Activated T-cell treated with anti-CD3 and anti-CD28 coated beads, Interleukin-2, amount 50 U/mL, for 24 hours (primary cell): ENCODE measurements at regions not wholly inside any gene's neighbourhood (a gene's known extent, or its start where the extent isn't known, plus 50 kb on each side); places are given as distances from the start of the nearest gene placed in this dataset.

Source experiments
- DNase-seq: peaks from one replicate; pipeline ENCODE4 v3.0.0-alpha.2; 2020
- H3K27ac Mint-ChIP-seq: 2 replicates; pipeline ENCODE4 v1.8.0; 2020; ENCODE audit warnings: mild to moderate bottlenecking, mixed read lengths
- H3K27me3 Mint-ChIP-seq: 2 replicates; pipeline ENCODE4 v1.8.0; 2020; ENCODE audit warnings: mixed read lengths
- H3K36me3 Mint-ChIP-seq: 2 replicates; pipeline ENCODE4 v1.8.0; 2020; ENCODE audit warnings: low read depth, mixed read lengths
- H3K4me1 Mint-ChIP-seq: 2 replicates; pipeline ENCODE4 v1.8.0; 2020; ENCODE audit warnings: low read depth, mixed read lengths
- H3K4me3 Mint-ChIP-seq: 2 replicates; pipeline ENCODE4 v1.8.0; 2020; ENCODE audit warnings: mild to moderate bottlenecking, moderate library complexity, mixed read lengths
- H3K9me3 Mint-ChIP-seq: 2 replicates; pipeline ENCODE4 v1.8.0; 2020; ENCODE audit warnings: mixed read lengths

DNA sequence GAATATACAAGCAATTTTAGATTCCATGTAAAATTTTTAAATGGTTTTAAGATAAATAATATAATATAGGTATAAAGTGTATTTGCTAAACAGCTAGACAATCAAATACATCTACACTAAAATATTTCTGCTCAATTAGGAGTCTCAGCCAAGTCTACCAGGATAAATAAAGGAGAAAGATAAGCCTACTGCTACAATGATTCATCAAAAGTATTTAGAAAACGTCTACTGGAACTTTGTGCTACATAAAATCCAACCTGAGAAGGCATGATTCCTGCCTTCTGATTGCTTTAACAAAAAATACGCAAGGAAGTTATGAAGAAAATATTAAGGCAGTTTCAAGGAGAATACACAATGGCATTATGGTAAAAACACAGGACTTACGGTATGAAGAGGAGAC is 570.6 kb downstream of the EFNA5 start:
- peaks cover 6% of the 10 kb centered on the region for H3K9me3 Mint-ChIP-seq
- DNase-seq, result no peak
- H3K4me3 Mint-ChIP-seq, result no peak overlapping the region
- no peaks in the 10 kb centered on the region for H3K27me3 Mint-ChIP-seq
- no peak overlapping the region for H3K27ac Mint-ChIP-seq
- no peaks in the 10 kb centered on the region for H3K4me1 Mint-ChIP-seq
- no peaks in the 10 kb centered on the region for H3K36me3 Mint-ChIP-seq

GRCh38 chr5:107099506-107099905 is 571.2 kb downstream of the EFNA5 start:
- Mint-ChIP-seq H3K27ac (no peak overlapping the region), H3K4me3 (no peak overlapping the region), H3K27me3 (no peaks in the 10 kb centered on the region), H3K9me3 (peaks cover 6% of the 10 kb centered on the region), H3K36me3 (no peaks in the 10 kb centered on the region), H3K4me1 (no peaks in the 10 kb centered on the region)
- no peak for DNase-seq

DNA sequence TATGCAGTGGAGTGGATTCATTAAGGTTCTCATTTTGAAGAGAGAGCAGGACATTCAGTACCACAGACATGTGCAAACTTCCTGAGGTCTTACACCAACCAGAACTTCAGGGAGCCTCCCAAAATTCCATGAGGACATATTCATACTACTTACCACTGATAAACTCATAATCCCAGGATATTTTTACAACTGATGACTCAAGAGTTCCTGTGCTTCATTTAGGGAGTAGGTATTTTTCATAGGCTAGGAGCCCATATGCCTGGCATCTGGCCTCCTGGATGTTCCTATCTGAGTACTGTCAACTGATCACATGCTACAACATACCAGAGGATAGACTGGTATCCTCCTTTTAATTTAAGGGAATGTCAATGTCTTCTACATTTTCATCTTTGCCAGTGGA is 578.0 kb downstream of the EFNA5 start:
- Mint-ChIP-seq H3K9me3 (peaks cover 5% of the 10 kb centered on the region), H3K4me1 (no peaks in the 10 kb centered on the region), H3K36me3 (no peaks in the 10 kb centered on the region), H3K4me3 (no peak overlapping the region), H3K27me3 (no peaks in the 10 kb centered on the region), H3K27ac (no peak overlapping the region)
- DNase-seq, result no peak

DNA sequence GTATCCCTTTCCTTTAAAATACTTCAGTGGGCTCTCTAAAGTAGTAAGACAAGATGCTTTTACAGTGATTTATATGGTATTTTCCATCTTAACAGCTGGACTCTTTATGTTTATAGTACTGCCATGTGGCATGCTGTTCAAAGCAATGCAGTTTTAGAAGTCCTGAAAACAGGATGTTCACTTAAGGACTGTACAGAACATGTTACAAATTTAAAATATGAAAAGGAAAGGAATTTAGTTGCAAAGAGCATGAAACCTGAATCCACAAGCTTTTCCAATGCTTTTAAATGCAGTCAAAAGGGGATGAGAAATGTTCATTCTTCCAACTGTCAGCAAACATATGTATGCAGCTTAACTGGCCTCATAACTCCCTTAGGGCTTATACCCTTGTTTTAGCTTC is 580.2 kb downstream of the EFNA5 start:
- H3K27me3 Mint-ChIP-seq, result no peaks in the 10 kb centered on the region
- peaks cover 5% of the 10 kb centered on the region for H3K9me3 Mint-ChIP-seq
- no peak overlapping the region for H3K27ac Mint-ChIP-seq
- H3K4me1 Mint-ChIP-seq, result no peaks in the 10 kb centered on the region
- H3K36me3 Mint-ChIP-seq, result no peaks in the 10 kb centered on the region
- DNase-seq, result no peak
- H3K4me3 Mint-ChIP-seq, result no peak overlapping the region

DNA sequence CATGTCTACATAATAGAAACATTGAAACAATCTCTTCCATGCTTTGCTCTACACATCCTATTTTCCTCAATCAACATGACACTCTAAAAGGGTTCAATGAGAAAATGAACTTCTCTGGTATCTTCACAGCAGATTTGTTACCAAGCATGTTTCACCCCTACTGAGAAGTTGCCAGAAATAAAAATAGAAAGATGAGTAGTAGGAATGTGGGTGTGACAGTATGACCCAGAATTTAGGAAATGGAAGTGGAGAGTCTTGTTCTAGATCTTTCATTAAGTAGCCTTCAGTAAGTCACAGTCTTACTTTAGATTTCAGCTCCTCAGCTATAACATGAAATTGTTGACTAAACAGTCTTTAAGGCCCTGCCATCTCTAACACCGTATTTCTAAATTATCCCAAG is 581.8 kb downstream of the EFNA5 start:
- Mint-ChIP-seq H3K4me1 (no peaks in the 10 kb centered on the region), H3K27ac (no peak overlapping the region), H3K9me3 (peaks cover 6% of the 10 kb centered on the region), H3K4me3 (no peak overlapping the region), H3K27me3 (no peaks in the 10 kb centered on the region), H3K36me3 (no peaks in the 10 kb centered on the region)
- no peak for DNase-seq

DNA sequence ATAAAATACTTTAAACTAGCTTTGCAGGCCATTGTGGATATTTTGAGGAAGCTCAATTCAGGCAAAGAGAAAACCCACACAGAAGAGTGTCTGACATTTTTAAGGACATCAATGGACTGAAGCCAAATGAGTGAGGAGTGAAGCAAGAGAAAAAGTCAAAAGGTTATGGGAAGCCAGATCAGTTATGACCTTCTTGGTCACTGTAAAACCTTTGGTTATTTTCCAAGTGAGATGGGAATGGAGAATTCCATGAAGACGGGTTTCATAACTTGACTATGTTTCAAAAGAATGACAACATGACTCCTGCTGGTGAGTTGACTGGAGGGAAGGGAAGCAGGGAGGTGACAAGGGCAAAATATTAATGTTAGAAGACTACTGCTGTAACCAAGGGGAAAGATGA is 585.2 kb downstream of the EFNA5 start:
- no peaks in the 10 kb centered on the region for H3K4me1 Mint-ChIP-seq
- H3K9me3 Mint-ChIP-seq, result peaks cover 2% of the 10 kb centered on the region
- no peak for DNase-seq
- no peaks in the 10 kb centered on the region for H3K27me3 Mint-ChIP-seq
- H3K4me3 Mint-ChIP-seq, result no peak overlapping the region
- no peaks in the 10 kb centered on the region for H3K36me3 Mint-ChIP-seq
- H3K27ac Mint-ChIP-seq, result no peak overlapping the region

- no peak overlapping the region for H3K4me3 Mint-ChIP-seq
- H3K27me3 Mint-ChIP-seq, result no peaks in the 10 kb centered on the region
- no peak overlapping the region for H3K27ac Mint-ChIP-seq
- peaks cover 8% of the 10 kb centered on the region for H3K9me3 Mint-ChIP-seq
- DNase-seq, result no peak
- H3K36me3 Mint-ChIP-seq, result no peaks in the 10 kb centered on the region
- H3K4me1 Mint-ChIP-seq, result no peaks in the 10 kb centered on the region
Observed at GRCh38 chr5:107074996-107075395, 595.7 kb downstream of the EFNA5 start.

- no peak overlapping the region for H3K27ac Mint-ChIP-seq
- H3K27me3 Mint-ChIP-seq, result no peaks in the 10 kb centered on the region
Observed at GRCh38 chr5:107072967-107073366, 597.8 kb downstream of the EFNA5 start.

DNA sequence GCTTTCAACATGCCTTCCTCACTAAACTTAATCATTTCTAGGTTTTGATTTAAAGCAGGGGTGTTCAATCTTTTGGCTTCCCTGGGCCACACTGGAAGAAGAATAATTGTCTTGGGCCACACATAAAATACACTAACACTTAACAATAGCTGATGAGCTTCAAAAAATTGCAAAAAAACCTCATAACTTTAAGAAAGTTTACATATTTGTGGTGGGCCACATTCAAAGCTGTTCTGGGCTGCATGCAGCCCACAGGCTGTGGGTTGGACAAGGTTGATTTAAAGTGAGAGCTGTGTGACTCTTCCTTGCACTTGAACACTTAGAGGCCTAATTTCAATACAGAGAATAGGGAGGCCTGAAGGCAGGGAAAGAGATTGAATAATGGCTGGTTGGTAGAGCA is 598.3 kb downstream of the EFNA5 start:
- H3K4me3 Mint-ChIP-seq, result no peak overlapping the region
- H3K36me3 Mint-ChIP-seq, result no peaks in the 10 kb centered on the region
- no peaks in the 10 kb centered on the region for H3K27me3 Mint-ChIP-seq
- peaks cover 8% of the 10 kb centered on the region for H3K9me3 Mint-ChIP-seq
- H3K27ac Mint-ChIP-seq, result no peak overlapping the region
- no peaks in the 10 kb centered on the region for H3K4me1 Mint-ChIP-seq
- DNase-seq, result no peak

More at GRCh38 chr5:107072967-107073366, 597.8 kb downstream of the EFNA5 start:
- no peak for DNase-seq
- Mint-ChIP-seq H3K4me3 (no peak overlapping the region), H3K9me3 (peaks cover 8% of the 10 kb centered on the region), H3K4me1 (no peaks in the 10 kb centered on the region), H3K36me3 (no peaks in the 10 kb centered on the region)

GRCh38 chr5:107068782-107069181 is 602.0 kb downstream of the EFNA5 start:
- Mint-ChIP-seq H3K9me3 (peaks cover 4% of the 10 kb centered on the region), H3K36me3 (no peaks in the 10 kb centered on the region), H3K4me3 (no peak overlapping the region), H3K27ac (no peak overlapping the region), H3K27me3 (no peaks in the 10 kb centered on the region), H3K4me1 (no peaks in the 10 kb centered on the region)
- no peak for DNase-seq

DNA sequence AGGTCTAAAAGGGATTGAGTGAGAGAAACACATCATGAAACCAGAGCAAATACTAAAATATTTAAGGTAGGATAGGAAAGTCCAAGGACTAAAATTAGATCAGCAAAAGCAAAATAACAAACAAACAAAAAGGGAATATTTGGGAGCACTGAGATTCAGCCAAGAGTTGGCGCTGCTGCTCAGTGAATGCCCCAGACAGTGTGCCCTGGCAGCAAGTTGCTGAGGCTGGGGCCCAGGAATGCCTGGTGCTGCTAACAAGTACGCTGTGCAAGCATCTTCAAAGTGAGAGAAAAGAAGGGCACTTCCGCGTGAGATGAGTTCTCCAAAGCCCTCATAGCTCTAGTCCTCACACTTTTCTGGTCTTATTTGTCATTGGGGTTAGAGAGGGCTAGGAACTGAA is 603.3 kb downstream of the EFNA5 start:
- Mint-ChIP-seq H3K9me3 (peaks cover 2% of the 10 kb centered on the region), H3K4me1 (no peaks in the 10 kb centered on the region), H3K27ac (no peak overlapping the region), H3K36me3 (no peaks in the 10 kb centered on the region), H3K4me3 (no peak overlapping the region), H3K27me3 (no peaks in the 10 kb centered on the region)
- no peak for DNase-seq

DNA sequence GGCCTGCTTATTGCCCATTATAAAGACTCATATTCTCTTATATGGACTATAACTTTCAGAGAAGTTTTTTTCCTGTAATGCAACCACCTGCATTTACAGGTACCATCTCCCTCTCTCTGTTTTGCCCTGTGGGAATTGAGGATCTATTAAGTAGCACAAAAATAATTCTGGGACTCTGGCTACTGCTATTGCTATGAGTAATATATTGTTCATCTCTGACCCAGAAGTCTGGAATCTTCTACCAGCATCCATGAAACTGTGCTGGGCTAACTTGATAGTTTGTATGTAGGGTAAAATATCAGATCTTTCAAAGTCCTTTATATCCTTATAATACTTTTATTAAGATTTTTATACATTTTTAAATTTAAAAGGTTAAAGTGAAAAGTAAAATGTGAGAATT is 607.2 kb downstream of the EFNA5 start:
- Mint-ChIP-seq H3K27ac (no peak overlapping the region), H3K4me3 (no peak overlapping the region), H3K4me1 (no peaks in the 10 kb centered on the region), H3K27me3 (no peaks in the 10 kb centered on the region), H3K36me3 (no peaks in the 10 kb centered on the region), H3K9me3 (no peaks in the 10 kb centered on the region)
- no peak for DNase-seq

DNA sequence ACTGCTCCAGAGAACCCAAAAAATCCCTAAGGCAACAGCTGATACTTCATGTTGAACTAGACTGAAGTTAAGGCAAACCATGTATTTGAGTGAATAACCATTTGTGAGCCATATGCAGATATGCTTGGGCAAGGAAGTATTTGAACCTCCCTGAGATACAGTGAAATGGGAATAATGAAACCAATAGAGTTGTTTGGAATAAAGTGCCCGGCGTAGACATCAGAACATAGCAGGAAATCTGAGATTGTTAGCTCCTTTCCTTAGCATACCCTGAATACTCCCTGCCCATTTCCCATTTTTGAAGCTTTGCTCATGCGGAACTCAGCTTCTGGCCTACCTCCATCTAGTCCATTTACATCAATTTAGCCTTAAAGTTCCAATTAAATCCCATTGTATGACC is 611.9 kb downstream of the EFNA5 start:
- H3K4me3 Mint-ChIP-seq, result no peak overlapping the region
- no peaks in the 10 kb centered on the region for H3K27me3 Mint-ChIP-seq
- no peaks in the 10 kb centered on the region for H3K4me1 Mint-ChIP-seq
- H3K9me3 Mint-ChIP-seq, result no peaks in the 10 kb centered on the region
- no peaks in the 10 kb centered on the region for H3K36me3 Mint-ChIP-seq
- H3K27ac Mint-ChIP-seq, result no peak overlapping the region
- no peak for DNase-seq

GRCh38 chr5:107058235-107058634 is 612.5 kb downstream of the EFNA5 start:
- no peak for DNase-seq
- H3K27ac Mint-ChIP-seq, result no peak overlapping the region
- no peak overlapping the region for H3K4me3 Mint-ChIP-seq
- H3K36me3 Mint-ChIP-seq, result no peaks in the 10 kb centered on the region
- no peaks in the 10 kb centered on the region for H3K27me3 Mint-ChIP-seq
- H3K4me1 Mint-ChIP-seq, result no peaks in the 10 kb centered on the region
- H3K9me3 Mint-ChIP-seq, result no peaks in the 10 kb centered on the region

- Mint-ChIP-seq H3K27ac (no peak overlapping the region), H3K27me3 (no peaks in the 10 kb centered on the region), H3K4me1 (no peaks in the 10 kb centered on the region), H3K36me3 (no peaks in the 10 kb centered on the region), H3K4me3 (no peak overlapping the region), H3K9me3 (no peaks in the 10 kb centered on the region)
- DNase-seq, result no peak
Observed at GRCh38 chr5:107056278-107056677, 614.5 kb downstream of the EFNA5 start.

DNA sequence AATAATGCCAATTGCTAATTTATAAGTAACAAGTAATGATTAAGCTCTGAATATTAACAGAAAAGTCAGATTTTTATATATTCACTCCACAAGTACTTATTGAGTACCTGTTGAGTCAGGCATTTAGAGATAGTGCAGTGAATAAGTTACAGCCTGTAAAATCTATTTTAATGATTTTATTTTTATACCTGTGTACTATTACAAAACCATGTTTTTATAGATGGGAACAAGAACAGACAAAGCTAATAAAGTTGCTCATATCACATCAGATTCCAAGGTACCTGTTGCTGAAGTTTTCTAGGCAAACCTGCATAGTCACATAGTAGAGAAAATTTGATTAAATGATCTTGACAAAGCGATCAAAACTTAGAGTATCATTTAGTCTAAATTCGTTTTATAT is 623.7 kb downstream of the EFNA5 start:
- Mint-ChIP-seq H3K27ac (no peak overlapping the region), H3K9me3 (peaks cover 4% of the 10 kb centered on the region), H3K4me3 (no peak overlapping the region), H3K27me3 (no peaks in the 10 kb centered on the region), H3K36me3 (no peaks in the 10 kb centered on the region), H3K4me1 (no peaks in the 10 kb centered on the region)
- no peak for DNase-seq
